NCI-H128 (cell line): ENCODE measurements at regions not wholly inside any gene's neighbourhood (a gene's known extent, or its start where the extent isn't known, plus 50 kb on each side); places are given as distances from the start of the nearest gene placed in this dataset.
"Not testable (repeated sequence)": the region's sequence is repeated elsewhere in the genome, so short reads cannot be mapped to it uniquely, and the experiment has no call there.

Source experiments
- DNase-seq: peaks from one replicate; lab custom pipeline; 2025; ENCODE audit not compliant: unreplicated experiment; lab: John Stamatoyannopoulos, UW

DNA sequence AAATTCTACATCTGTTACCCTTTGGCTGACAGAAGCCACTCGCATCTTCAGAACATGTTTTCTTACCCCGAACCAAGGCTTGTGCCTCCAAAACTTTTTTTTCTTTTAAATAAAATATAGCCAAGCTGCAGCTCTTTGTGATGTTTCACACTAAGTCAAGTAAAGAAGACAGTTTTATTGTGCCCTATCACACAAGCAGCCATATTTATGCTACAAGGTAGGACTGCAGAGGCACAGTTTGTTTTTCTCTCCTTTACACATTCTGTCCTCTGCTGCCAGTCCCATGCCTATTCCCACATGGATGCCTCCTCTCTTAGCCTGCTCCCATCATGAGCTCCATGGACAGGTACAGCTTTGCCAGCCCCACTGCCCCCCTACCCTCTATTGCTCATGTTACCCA is 219.6 kb upstream of the THUMPD2 start:
- no peak for DNase-seq

DNA sequence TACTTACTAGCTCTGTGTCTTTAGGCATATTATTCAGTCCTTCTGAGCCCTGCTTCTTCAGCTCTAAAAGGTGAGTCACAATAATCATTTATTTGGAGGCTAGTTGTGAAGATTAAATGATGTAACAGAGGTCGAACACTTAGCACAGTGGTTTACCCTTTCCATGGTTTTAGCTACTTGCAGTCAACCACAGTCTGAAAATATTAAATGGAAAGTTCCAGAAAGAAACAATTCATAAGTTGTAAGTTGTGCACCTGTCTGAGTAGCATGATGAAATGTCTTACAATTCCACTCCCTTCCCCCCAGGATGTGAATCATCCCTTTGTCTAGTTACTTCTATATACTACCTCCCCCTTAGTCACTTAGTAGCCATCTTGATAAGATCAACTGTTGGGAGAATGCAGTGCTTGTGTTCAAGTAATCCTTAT is 217.6 kb upstream of the THUMPD2 start:
- no peak for DNase-seq

DNA sequence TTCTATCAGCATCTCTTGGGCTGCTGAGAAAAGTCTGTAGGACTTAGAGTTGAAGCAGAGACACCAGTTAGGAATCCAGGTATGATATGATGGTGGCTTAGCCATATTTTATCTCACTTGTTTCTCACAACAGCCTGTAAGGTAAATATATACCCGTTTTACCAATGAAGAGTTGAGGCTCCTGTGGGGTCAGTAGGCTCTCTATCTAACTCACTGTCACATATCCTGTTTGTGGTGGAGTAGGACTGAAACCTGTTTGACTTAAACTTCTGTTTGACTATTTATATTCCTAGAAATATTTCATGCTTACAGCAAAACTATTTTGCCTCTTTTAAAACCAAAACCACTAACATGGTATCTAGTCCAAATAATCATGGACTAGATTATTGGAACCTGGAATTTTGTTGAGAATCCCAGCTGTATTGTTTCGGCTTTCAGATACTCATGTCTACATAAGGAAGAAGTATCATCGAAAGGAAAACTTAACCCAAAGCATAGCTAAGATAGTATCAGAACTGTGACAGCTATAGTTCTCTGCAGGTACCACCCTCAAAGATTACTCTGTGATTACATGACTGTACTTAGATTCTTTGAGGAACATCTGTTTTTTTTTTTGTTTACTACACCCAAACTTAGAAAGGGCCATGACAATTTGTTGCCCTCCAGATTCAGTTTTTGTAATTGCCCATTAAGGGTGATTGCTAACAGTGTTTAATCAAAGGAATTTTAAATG is 216.1 kb upstream of the THUMPD2 start:
- DNase-seq = no peak

DNA sequence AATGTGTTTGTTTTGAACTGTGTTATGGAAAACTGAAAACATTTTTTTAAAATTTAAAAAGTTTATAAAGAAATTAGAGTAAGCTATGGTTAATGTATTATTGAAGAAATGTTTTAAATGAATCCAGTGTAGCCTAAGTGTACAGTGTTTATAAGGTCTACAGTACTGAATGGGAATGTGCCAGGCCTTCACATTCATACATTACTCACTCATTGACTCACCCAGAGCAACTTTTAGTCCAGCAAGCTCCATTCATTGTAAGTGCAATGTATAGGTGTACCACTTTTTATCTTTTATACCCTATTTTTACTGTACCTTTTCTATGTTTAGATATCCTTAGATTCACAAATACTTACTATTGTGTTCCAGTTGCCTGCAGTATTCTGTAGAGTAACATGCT is 215.1 kb upstream of the THUMPD2 start:
- DNase-seq = no peak

GRCh38 chr2:39991298-39991697 is 212.2 kb upstream of the THUMPD2 start:
- no peak for DNase-seq

DNA sequence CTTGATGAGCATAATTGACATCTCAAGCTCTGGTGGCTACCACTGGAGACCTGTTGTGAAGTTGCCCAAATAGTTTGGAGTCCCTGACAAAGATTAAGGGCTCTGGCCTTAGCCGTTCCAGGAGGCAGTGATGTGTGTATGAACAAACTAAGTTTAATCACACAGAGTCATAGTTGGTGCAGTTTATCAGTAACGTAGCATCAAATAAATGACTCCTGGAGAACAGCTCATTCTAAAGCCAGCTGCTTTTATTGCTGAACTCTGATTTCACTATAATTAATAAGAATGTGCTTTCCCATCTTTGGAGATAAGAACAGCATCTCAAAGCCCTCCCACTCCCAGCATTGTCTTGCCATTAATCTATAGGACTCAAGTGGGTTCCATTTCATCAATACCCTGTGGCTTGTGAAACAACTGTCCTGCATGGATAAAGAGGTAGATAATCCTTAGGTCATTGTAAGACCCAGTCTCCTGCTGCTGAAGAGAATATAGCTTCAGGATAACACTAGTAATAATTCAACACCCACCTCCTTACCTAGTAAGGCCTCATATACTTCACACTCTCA is 211.4 kb upstream of the THUMPD2 start:
- DNase-seq = no peak

GRCh38 chr2:39989888-39990287 is 210.8 kb upstream of the THUMPD2 start:
- DNase-seq = no peak

DNA sequence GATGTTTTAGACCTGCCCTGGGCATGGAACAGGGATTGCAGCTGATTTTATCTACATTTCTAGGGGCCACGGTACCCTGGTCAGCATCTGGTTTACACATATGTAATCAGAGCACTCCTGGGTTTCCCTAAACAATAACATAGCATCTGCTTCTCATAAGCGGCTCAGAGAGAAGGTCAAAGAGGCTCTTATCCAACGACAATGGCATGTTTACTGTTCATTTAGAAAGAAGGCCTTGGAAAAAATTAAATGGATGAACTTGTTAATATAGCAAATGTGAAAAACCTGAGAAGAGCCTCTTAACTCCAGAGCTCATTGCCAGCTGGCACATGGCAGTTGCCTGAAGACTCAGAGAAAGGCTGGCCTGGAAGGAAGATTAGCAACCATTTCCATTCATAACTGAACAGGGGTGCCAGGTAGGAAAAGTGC is 202.8 kb upstream of the THUMPD2 start:
- peak; percentile 52 for DNase-seq

DNA sequence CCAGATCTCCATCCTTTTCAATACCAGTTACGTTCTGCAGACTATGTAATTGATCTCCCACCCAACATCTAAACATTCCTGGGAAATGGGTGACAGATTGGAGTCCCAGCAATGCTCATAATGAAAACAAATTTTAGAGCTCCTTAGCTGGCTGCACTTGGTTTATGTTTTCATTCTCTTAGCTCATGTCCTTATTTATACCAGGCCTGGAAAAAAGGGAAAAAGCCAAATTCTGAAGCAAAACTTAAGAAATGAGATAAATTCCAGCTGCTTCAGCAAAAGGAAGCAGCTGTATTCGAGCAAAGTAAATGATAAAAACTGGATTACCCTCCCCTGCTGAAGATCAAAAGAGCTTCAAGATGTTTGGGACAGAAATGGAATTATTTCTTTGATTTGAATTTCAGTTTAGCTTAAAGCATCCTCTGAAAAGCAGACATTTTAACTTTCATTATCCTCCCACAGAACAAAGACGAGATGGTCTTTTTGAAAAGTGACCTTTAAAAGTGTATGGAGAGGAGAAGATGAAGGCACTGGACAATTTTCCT is 196.5 kb upstream of the THUMPD2 start:
- DNase-seq = no peak

GRCh38 chr2:39968037-39968436 is 189.0 kb upstream of the THUMPD2 start:
- DNase-seq = no peak

- not testable (repeated sequence) for DNase-seq
These were observed 181.6 kb upstream of the THUMPD2 start for GRCh38 chr2:39960681-39961080.

DNA sequence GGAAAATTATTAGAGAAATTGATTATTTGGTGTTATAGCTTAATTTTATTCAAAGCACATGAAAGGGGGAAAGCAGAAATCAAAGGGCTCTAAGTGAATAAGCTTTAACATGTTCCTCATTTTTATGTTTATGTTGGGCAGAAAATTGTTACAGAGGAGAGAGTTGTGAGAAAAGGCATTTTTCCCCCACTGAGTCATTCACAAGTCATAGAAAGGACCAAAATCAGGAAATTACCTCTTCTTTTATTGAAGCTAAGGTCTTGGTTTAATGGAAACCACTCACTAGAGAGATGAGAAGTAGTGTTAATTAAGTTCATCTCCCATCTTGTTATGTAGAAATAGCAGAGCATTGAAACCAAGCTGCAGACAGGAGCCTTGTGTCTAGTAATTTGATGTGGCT is 175.3 kb upstream of the THUMPD2 start:
- no peak for DNase-seq

- DNase-seq = no peak
These were observed 170.1 kb upstream of the THUMPD2 start for GRCh38 chr2:39949131-39949530.

DNA sequence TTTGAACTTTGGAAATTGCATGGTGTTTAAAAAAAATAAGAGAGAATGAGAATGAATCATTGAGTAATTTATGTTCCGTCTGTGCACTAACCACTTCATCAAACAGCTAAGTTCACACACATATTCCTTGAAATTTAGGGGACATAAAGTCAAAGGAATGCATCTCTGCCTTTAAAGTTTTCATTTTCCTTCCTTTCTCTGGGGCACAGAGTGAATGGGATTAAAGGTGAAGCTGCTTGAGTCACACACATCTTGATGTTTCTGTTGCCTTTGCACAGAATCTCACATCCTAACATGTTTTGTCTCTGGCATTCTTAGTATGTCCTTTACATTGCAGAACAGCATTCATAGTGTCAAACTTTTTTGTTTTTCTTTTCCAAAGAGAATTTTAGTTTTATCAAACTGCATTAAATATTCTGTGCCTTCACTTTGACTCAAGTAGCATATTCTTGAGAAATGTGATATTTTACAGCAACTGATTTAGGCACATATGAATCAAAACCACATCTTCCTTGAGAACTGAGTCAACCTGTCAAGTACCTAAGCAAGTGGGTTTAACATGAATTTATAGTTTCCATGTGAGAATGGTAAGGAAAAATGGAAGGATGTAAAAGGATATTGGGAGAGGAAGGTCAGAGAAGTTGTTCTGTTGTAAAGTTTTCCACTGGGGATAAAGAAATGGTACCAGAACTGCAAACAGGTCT is 169.1 kb upstream of the THUMPD2 start:
- no peak for DNase-seq

- DNase-seq = no peak
These were observed 168.4 kb upstream of the THUMPD2 start for GRCh38 chr2:39947294-39948015.

DNA sequence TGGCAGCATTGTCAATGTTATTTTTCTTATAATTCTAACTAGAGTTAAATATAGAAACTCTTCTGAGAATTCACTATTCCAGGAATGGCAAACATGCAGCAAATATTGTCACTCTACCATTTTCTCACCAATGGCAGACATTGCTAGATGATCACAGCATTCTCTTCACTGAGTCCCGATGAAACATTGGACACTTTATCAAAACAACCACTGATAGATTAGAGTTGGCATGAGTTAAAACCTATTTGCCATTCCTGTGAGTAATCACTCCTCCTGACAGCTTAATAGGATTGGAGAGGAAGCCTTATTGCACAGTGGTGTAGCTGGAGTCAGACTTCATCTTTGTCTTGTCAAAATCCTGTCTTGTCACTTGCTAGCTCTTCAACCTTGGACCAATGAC is 163.9 kb upstream of the THUMPD2 start:
- DNase-seq = no peak

DNA sequence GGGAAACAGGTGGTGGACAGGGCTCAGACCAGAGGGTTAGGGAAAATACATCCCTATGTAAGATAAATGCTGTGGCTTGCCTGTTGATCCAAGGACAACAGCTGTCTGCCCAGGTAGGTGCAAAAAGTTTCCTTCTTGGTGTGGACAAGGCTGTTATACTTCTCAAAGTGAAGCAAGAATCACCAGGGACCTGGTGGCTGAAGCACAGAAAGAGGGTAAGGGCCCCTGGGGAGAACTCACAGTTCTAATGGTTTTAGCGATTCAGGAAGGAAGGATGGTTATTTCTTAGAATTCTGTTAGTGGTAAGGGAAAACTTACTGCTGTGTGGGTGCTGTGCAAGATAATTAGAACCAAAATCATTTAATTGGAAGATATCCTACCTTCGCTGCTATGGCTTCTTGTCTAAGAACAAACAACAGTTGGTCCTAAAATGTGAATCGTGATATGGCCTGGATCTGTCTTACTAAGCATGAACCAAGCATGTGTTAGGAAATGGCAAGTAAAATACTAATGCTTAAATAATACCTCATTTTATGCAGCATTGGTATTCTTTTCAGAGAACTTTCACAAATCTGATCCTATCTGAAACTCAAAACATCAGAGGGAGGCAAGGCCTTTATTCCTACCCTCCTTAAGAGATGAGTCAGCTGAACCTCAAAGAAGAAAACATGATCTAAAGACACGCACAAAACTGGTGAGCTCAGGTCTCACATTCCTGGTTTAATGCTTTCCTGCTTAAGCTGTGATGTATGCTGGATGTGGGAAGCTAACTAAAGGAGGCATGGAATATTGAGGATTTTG is 159.2 kb upstream of the THUMPD2 start:
- no peak for DNase-seq

DNA sequence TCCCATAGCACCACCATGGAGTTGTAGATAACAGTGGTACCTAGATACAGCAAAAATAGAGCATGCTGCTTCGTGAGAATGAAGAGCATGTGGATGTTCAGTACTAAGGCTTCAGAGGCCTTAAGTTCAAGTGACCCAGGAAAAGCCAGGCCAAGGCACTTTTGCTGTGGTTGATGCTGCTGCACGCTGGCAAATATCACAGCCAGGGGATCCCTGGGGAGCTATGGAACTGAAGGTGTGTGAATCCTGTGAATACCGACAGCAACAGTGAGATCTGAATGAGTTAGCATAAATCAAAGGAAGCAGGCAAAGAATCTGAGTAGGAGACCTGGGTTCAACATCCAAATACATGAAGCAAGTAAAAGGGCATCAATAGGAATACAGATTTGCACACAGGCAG is 158.6 kb upstream of the THUMPD2 start:
- DNase-seq = no peak

DNA sequence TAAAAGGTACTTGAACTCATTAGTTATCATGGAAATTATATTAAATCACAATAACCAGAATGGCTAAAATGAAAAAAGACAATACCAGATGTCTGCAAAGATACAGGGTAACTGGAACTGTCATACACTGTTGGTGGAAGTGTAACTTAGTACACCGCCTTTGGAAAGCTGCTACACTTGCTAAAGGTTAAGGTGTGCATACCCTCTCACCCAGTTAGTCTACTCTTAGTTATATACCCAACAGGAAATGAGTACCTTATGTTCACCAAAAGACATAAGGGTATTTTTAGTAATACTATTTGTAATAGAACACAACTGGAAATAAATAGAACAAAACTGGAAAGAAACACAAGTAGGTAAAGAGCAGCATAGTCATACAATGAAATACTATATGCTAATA is 155.8 kb upstream of the THUMPD2 start:
- no peak for DNase-seq

DNA sequence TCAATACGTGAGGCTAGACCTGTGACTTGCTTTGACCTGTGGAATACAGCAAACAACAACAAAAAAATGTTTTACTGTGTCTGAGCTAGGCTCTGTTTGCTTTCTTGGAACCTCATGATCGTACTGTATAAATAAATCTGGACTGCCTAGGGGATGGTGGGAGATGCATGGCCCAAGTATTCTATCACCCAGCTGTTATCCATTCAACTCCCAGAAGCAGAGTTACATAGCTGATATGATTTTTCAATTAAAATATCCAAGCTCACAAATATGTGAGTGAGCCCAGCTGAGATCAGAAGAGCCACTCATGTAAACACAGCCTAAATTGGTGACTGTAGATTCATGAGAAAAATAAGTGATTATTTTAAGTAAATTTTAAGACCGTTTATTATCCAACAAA is 154.1 kb upstream of the THUMPD2 start:
- no peak for DNase-seq

DNA sequence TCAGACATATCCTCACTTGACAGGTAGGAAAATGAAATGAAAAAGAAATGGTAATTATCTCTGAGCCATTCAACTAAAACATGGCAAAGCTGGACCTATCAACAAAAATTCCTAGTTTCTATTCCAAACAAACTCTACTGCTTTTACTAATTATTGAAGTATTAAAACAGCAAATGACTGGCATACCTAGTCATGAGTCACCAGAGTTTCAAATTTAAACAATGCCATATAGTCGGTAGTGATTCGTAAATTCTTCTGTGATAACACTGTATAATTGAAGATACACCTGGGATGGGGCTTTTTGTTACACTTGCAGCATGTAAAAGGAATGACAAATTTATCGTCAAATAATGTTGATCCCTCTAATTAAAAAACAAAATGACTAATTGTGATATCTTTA is 153.1 kb upstream of the THUMPD2 start:
- no peak for DNase-seq
